Left forelimb (tissue), 1 donor: ENCODE measurements at regions not wholly inside any gene's neighbourhood (a gene's known extent, or its start where the extent isn't known, plus 50 kb on each side); places are given as distances from the start of the nearest gene placed in this dataset.
"Not testable (repeated sequence)": the region's sequence is repeated elsewhere in the genome, so short reads cannot be mapped to it uniquely, and the experiment has no call there.

Experiments used
- DNase-seq: peaks from one replicate; pipeline ENCODE4 v3.0.0-alpha.2; 2018; ENCODE audit warnings: low spot score

DNA sequence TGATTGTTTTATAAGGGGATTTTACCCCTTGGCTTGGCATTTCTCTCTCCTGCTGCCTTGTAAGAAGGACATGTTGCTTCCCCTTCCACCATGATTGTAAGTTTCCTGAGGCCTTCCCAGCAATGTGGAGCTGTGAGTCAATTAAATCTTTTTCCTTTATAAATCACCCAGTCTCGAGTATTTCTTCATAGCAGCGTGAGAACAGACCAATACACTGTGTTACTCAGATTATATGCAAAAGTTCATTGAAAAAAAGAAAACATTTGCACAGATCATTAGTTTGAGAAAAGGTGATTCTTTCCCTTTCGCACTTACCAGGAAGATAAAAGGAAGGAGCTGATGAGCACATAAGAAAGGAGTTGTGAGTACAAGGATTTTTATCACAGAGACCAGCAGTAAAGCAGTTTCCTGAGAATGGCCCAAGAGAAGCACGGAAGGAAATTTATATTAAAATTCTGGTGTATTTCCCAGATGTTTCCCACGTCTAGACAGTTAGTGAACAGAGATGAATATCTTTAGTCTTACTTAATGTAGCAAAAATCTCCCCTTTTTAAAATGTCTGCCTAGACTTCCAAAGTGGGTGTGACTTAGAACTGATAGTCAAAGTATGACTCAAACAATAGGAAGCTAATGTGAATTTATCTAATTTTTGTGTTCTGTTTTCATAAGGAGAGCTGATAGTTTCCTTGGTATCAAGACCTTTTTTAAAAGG is 431.8 kb upstream of the SGCG start:
- no peak for DNase-seq

DNA sequence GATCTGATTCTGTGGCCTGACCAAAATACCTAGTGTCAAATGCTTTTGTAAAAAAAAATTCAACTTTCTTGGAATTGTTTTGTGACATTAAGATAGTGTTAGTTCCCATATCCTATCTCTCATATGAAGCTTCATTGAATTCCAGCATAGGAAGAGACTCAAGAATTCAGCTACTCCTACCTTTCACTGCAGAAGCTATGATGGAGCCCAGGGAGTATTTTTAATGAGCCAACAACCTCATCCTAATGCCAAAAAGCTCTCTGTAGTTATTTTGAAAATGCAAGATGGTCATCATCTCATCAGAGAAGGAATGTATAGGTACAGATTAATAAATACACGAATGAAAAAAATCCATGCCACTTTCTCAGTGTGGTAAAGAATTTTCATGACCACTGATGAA is 431.2 kb upstream of the SGCG start:
- DNase-seq: no peak

DNA sequence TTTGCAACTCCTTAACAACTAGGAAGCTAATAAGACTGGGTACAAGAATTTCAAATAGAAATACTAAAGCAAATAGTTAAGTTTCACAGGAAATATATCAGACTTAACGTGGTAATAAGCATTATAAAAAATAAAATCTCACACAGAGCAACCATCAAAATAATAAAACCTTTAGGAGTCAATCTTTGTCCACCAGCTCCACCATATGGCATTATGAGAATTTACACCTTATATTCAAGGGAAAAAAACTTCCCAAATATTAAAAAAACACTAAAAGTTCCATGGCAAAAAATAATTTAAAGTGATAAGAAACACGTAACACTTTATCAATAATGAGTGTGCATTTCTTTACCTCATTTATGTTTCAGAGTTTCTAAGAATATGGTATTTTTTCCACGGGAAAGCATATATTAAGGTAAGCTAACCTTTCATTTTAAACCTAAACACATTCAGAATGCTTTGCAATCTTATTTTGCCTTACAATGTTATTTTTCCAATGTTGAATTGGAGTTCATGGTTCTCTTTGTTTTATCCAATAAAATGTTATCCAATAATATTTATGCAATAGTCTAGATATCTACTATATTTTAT is 423.2 kb upstream of the SGCG start:
- DNase-seq: no peak

DNA sequence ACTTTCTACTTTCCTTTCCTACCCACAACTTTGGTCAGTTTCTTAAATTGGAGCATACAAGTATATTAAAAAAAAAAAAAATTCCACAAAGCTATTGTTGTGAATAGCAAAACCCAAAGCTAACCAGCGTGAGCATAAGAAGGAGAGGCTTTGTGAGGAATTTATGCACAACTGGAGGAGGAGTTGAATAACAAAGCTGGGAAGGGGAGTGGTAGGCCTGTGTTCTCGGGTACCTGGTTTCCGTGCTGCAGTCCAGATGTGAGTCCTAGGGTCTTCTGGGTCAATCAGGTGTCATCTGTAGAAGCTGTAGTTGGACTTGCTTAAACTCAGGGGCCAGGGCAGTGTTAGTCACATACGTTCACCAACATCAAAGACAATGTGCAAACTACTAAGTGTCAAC is 422.5 kb upstream of the SGCG start:
- no peak for DNase-seq

GRCh38 chr13:22761709-22762108 is 419.1 kb upstream of the SGCG start:
- no peak for DNase-seq

- no peak for DNase-seq
Measured at GRCh38 chr13:22765547-22765946, 415.2 kb upstream of the SGCG start.

- no peak for DNase-seq
Measured at GRCh38 chr13:22770891-22771290, 409.9 kb upstream of the SGCG start.

DNA sequence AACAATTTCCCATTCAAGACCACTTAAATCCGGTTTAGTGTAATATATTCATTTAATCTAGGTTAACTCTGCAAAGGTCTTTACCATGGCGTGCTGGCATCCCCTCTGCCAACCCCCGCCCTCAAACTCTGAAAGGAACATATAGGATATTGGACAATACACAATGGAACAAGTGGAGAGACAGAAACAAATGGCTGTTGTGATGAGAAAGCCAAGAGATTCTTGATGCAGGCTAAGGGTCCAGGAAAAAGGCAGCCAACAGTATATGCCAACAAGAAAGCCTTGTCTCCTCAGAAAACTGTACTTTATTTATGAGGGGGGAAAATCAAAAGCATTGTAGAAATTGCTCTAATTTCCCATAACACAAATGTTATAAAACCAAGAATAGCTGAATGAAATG is 407.3 kb upstream of the SGCG start:
- no peak for DNase-seq

- DNase-seq: no peak
Measured at GRCh38 chr13:22776394-22777186, 404.2 kb upstream of the SGCG start.

DNA sequence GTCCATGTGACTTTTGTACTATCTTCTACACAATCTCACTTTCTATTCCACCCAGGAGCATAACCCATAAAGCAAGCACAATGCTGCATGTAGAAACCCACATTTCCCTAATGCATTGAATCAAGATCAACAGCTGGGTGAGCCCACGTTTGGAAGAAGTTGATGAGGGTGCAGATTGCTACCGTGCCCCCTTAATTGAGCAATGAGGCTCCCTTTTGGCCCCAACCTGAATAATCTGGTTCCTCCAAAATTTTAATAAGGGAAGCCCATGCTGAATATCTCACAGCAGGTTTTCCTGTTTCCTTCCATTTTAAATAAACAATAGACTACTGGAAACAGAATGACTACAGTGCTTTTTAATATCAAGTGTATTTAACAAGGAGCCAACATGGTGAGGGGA is 403.6 kb upstream of the SGCG start:
- DNase-seq: no peak

GRCh38 chr13:22789027-22789593 is 391.7 kb upstream of the SGCG start:
- no peak for DNase-seq

GRCh38 chr13:22789916-22790315 is 390.9 kb upstream of the SGCG start:
- DNase-seq: no peak

DNA sequence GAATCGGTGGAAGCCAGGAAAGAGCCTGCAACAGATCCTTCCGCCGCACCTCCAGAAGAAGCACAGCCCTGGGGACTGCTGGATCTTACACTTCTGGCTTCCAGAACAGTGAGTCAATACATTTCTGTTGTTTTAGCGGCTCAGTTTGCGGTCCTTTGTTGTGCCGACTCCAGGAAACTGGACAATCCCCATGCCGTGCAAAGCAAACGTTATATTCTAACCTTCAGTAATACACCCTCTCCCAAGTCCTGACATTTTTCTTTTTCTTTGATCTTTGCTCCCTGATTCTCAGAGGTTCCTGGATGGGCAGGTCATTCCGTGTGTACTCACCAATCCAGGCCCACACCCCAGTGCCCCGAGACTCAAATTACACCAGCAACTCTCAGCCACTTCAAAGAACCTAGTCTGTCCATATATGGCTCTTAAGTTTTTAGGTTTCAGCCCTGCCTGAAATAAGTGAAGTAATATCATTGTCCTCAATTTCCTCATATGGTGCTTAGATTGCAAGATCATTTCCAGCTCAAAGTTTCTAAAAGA is 387.1 kb upstream of the SGCG start:
- DNase-seq: no peak

DNA sequence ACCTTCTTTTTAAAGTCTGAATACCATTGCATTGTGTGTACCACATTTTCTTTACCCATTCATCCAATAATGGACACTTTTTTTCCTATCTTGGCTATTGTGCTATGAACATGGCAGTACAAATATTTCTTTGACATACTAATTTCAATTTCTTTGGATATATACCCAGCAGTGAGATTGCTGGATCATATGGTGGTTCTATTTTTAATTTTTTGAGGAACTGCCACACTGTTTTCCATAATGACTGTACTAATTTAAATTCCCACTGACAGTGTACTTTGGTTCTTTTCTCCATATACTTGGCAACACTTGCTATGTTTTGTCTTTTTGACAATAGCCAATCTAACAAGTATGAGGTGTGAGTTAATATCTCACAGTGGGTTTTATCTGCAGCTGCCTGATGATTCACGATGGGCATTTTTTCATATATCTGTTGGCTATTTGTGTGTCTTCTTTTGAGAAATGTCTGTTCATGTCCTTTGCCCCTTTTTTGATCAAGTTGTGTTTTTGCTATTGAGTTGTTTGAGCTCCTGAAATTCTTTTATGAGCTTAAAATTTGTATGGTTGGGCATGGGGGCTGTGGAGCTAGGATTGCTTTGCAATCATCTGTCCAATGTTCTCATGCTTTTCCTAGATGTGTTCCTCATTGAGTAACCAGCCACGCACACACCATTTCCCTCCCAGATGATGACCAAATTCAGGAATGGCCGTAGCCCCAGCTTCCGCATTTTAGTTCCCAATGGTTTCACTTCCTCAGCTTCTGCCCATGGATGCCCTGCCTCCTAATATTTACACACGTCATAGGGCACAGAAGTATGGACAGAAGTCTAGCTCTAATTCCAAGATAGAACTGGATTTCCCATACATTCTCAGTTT is 380.0 kb upstream of the SGCG start:
- no peak for DNase-seq

DNA sequence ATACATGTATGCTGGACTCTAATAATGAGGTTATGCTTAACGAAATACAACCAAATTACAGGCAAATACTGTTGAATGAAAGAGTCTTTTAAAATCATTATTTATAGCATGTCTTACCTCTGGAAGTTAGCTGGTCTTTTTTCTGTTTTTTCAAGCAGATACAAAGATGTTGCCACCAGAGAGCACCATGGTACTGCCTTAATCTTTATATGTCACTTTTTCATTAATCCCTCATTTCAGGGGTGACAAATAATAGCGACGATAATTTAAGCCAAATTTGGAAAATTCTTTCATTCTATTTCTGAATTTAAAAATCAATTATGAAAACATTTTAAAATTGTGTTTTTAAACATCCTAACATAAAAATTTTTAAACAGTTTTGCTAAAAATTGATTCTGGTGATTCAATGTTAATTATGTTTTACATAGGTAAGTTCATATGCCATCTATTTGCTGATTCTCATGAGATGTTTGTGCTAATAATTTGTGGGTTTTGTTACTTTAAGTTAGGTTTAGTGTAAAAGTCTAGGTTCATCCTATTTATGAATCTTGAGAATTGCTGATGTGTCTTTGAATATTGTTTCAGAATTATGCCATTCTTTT is 379.3 kb upstream of the SGCG start:
- no peak for DNase-seq

GRCh38 chr13:22812793-22813192 is 368.0 kb upstream of the SGCG start:
- DNase-seq: no peak

DNA sequence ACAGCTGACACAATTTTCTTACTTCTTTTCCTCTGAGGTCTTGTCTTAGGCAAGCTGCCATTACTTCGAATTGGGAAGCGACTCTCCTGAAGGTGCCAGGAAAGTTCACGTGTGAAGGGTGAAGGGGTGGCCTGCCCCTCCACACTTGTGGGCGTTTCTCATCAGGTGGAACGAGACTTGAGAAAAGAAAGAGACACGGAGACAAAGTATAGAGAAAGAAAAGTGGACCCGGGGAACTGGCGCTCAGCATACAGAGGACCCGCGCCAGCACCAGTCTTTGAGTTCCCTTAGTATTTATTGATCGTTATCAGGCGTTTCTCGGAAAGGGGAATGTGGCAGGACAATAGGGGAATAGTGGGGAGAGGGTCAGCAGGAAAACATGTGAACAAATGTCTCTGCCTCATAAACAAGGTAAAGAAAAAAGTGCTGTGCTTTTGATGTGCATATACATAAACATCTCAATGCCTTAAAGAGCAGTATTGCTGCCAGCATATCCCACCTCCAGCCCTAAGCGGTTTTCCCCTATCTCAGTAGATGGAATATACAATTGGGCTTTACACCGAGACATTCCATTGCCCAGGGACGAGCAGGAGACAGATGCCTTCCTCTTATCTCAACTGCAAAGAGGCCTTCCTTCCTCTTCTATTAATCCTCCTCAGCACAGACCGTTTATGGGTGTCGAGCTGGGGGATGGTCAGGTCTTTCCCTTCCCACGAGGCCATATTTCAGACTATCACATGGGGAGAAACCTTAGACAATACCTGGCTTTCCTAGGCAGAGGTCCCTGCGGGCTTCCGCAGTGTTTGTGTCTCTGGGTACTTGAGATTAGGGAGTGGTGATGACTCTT is 367.0 kb upstream of the SGCG start:
- DNase-seq: not testable (repeated sequence)

DNA sequence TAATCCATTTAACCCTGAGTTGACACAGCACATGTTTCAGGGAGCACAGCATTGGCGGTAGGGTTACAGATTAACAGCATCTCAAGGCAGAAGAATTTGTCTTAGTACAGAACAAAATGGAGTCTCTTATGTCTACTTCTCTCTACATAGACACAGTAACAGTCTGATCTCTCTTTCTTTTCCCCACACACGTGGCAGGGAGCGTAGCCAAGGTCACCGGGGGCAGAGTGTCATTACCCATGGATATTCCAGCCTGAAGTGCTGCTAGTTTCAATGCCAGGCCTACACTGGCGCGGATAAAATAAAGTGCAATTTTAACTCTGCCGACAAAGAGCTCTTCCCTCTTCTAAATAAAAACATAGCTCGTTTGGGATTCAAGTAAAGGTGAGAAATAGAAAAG is 366.3 kb upstream of the SGCG start:
- DNase-seq: not testable (repeated sequence)

DNA sequence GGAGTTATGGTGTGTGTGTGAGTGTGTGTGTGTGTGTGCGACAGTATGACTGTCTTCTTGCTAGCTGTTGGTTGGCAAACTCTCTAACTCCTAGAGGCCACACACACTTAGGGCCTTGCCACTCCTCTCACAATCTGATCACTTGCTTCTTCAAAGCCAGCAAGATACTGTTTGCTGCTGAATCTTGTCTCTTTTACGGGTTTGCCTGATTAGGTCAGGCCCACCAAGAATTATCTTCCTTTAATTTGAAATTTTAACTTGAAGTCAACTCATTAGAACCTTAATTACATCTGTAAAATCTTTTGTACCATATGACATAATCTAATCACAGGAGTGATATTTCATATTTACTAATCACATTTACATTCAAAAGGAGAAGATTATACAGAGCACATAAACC is 359.2 kb upstream of the SGCG start:
- no peak for DNase-seq

DNA sequence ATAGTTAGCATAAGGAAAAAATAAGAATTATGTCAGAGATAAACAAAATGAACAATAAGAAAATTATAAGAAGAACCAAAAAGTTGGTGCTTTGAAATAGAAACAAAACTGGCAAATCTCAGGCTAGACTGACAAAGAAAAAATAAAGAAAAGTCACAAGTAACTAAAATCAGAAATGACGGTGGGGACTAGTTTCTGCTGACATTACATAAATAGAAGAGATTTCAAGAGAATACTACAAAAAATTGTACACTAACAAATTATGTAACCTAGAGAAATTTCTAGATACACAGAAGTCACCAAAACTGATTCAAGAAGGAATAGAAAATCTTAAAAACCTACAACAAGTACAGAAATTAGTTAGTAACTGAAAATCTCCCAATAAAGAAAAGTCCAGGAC is 355.6 kb upstream of the SGCG start:
- no peak for DNase-seq
